Gastrocnemius medialis (tissue), 4 donors: ENCODE measurements at regions not wholly inside any gene's neighbourhood (a gene's known extent, or its start where the extent isn't known, plus 50 kb on each side); places are given as distances from the start of the nearest gene placed in this dataset.
"Not testable (repeated sequence)": the region's sequence is repeated elsewhere in the genome, so short reads cannot be mapped to it uniquely, and the experiment has no call there.

Source experiments
- POLR2A ChIP-seq, 2 donors: fragments of 450-650 bp; IDR thresholded peaks; one replicate each; pipeline ENCODE4 v1.6.1; 2017; ENCODE audit warnings: antibody characterized with exemption in 2 of 2, mild to moderate bottlenecking in 2 of 2, moderate library complexity in 2 of 2
- TF ChIP-seq, protein P1 (sequence below), 5 experiments: fragments of 450-650 bp in 3 of 5; fragments of 200-600 bp in 2 of 5; sonication (generic) in 2 of 5; IDR thresholded peaks in 4 of 5; conservative IDR thresholded peaks in 1 of 5; 1 replicate in 4 of 5; 2 replicates in 1 of 5; pipeline ENCODE4 v1.5.1; 2016 to 2019; ENCODE audit warnings: antibody characterized with exemption in 5 of 5, mild to moderate bottlenecking in 3 of 5, moderate library complexity in 3 of 5

DNA sequence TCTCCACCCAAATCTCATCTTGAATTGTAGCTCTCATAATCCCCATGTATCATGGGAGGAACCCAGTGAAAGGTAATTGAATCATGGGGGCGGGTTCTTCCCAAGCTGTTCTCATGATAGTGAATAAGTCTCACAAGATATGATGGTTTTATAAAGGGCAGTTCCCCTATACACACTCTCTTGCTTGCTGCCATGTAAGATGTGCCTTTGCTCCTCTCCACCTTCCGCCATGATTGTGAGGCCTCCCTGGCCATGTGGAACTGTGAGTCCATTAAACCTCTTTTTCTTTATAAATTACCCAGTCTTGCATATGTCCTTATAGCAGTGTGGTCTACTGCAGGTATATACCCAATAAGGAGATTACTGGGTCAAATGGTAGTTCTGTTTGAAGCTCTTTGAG, 61.3 kb upstream of the ALOX12 start:
- TF ChIP-seq, protein P1, sequence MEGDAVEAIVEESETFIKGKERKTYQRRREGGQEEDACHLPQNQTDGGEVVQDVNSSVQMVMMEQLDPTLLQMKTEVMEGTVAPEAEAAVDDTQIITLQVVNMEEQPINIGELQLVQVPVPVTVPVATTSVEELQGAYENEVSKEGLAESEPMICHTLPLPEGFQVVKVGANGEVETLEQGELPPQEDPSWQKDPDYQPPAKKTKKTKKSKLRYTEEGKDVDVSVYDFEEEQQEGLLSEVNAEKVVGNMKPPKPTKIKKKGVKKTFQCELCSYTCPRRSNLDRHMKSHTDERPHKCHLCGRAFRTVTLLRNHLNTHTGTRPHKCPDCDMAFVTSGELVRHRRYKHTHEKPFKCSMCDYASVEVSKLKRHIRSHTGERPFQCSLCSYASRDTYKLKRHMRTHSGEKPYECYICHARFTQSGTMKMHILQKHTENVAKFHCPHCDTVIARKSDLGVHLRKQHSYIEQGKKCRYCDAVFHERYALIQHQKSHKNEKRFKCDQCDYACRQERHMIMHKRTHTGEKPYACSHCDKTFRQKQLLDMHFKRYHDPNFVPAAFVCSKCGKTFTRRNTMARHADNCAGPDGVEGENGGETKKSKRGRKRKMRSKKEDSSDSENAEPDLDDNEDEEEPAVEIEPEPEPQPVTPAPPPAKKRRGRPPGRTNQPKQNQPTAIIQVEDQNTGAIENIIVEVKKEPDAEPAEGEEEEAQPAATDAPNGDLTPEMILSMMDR (IDR thresholded peaks at IDR 0.05 in 4 of 5, conservative IDR thresholded peaks at IDR 0.05 in 1 of 5) = not testable (repeated sequence)
- TF ChIP-seq POLR2A (IDR thresholded peaks at IDR 0.05) = not testable (repeated sequence)
